HCT116 (cell line): ENCODE measurements at regions not wholly inside any gene's neighbourhood (a gene's known extent, or its start where the extent isn't known, plus 50 kb on each side); places are given as distances from the start of the nearest gene placed in this dataset.

Source experiments
- ATAC-seq: fragments of 200-7000 bp; cut with Tn5 transposase; 2 replicates; pipeline ENCODE4 v1.9.1; 2020; ENCODE audit warnings: mild to moderate bottlenecking, moderate library complexity
- BruUV-seq: library from RNA; stranded (reverse); fragments of 400-500 nt; replicated peaks from 2 replicates; lab custom pipeline; 2021; lab: Mats Ljungman, UMichigan
- CTCF ChIA-PET: fragments of 300-600 bp; sonication (Branson Sonifier 250); formaldehyde crosslinking; loops from one replicate; lab custom pipeline; 2021; ENCODE audit warnings: antibody characterized with exemption; lab: Charles Lee
- POLR2A ChIA-PET: fragments of 300-600, 350-600 bp; sonication (Branson Sonifier 250); formaldehyde crosslinking; loops from one replicate; lab custom pipeline; 2021; ENCODE audit warnings: antibody characterized with exemption; lab: Charles Lee
- RAD21 ChIA-PET, 2 experiments: fragments of 300-600 bp; sonication (Branson Sonifier 250); formaldehyde crosslinking; loops; one replicate each; lab custom pipeline; 2023; ENCODE audit warnings: low total read pairs in 2 of 2; ENCODE audit not compliant: uncharacterized antibody in 2 of 2, unreplicated experiment in 2 of 2, low non-redundant PET in 1 of 2; lab: Charles Lee
- DNase-seq: peaks from one replicate; pipeline ENCODE4 v3.0.0-alpha.2; 2010; ENCODE audit warnings: low read depth, low spot score
- H2AFZ ChIP-seq: fragments of 200-600 bp; shearing (Covaris generic), sonication (generic); 2 replicates; pipeline ENCODE4 v1.6.1; 2017; ENCODE audit warnings: low read depth, mixed run types, mixed read lengths, antibody characterized with exemption, low read length; ENCODE audit not compliant: poor library complexity, severe bottlenecking
- H3K27ac ChIP-seq: 2 replicates; pipeline ENCODE4 v1.5.1; 2012; ENCODE audit warnings: low read depth, low read length
- H3K27me3 ChIP-seq: fragments of 200-600 bp; sonication (generic); 2 replicates; pipeline ENCODE4 v1.6.1; 2016; ENCODE audit warnings: mixed run types, low read length, mixed read lengths; ENCODE audit not compliant: insufficient read depth
- H3K36me3 ChIP-seq, 2 experiments: fragments of 200-500 bp in 1 of 2; fragments of 200-600 bp in 1 of 2; sonication (Bioruptor generic) in 1 of 2; sonication (generic) in 1 of 2; 2 replicates each; pipeline versions ENCODE4 v1.5.1 to v1.6.1; 2014 to 2016; ENCODE audit warnings: low read length in 2 of 2, inconsistent platforms in 1 of 2, mixed read lengths in 1 of 2, mixed run types in 1 of 2; ENCODE audit not compliant: insufficient read depth in 2 of 2, control insufficient read depth in 1 of 2
- H3K4me1 ChIP-seq, 2 experiments: fragments of 200-600 bp in 1 of 2; sonication (generic) in 1 of 2; 2 replicates each; pipeline versions ENCODE4 v1.5.1 to v1.6.1; 2012 to 2017; ENCODE audit warnings: low read length in 2 of 2, inconsistent platforms in 1 of 2, mild to moderate bottlenecking in 1 of 2, mixed read lengths in 1 of 2, mixed run types in 1 of 2, moderate library complexity in 1 of 2; ENCODE audit not compliant: insufficient read depth in 2 of 2, control insufficient read depth in 1 of 2
- H3K4me2 ChIP-seq: fragments of 200-600 bp; sonication (generic); 2 replicates; pipeline ENCODE4 v1.6.1; 2017; ENCODE audit warnings: mixed run types, low read length, mixed read lengths
- H3K4me3 ChIP-seq, 2 experiments: fragments of 200-600 bp in 1 of 2; sonication (generic) in 1 of 2; replicated peaks in 1 of 2; 2 replicates each; pipeline ENCODE4 v1.5.1; 2011 to 2016; ENCODE audit warnings: low read length in 2 of 2, control low read depth in 1 of 2, low read depth in 1 of 2, mild to moderate bottlenecking in 1 of 2, mixed read lengths in 1 of 2, mixed run types in 1 of 2
- H3K79me2 ChIP-seq: fragments of 200-600 bp; sonication (generic); 2 replicates; pipeline ENCODE4 v1.6.1; 2017; ENCODE audit warnings: mild to moderate bottlenecking, mixed run types, low read length, moderate library complexity, mixed read lengths; ENCODE audit not compliant: insufficient read depth
- H3K9ac ChIP-seq: fragments of 200-600 bp; sonication (generic); 2 replicates; pipeline ENCODE4 v1.6.1; 2016; ENCODE audit warnings: low read length, mixed read lengths
- H3K9me2 ChIP-seq: fragments of 200-600 bp; sonication (generic), shearing (Covaris generic); 2 replicates; pipeline ENCODE4 v1.6.1; 2017; ENCODE audit warnings: mixed run types, mild to moderate bottlenecking, moderate library complexity; ENCODE audit not compliant: insufficient read depth
- H3K9me3 ChIP-seq, 2 experiments: fragments of 200-500 bp in 1 of 2; fragments of 200-600 bp in 1 of 2; sonication (Bioruptor generic) in 1 of 2; sonication (generic) in 1 of 2; 2 replicates each; pipeline ENCODE4 v1.6.1; 2014 to 2017; ENCODE audit warnings: low read length in 2 of 2, mixed read lengths in 2 of 2, inconsistent platforms in 1 of 2, low read depth in 1 of 2, mild to moderate bottlenecking in 1 of 2, mixed run types in 1 of 2, moderate library complexity in 1 of 2; ENCODE audit not compliant: control insufficient read depth in 1 of 2, insufficient read depth in 1 of 2
- H4K20me1 ChIP-seq: fragments of 200-600 bp; sonication (generic), shearing (Covaris generic); 2 replicates; pipeline ENCODE4 v1.6.1; 2017; ENCODE audit warnings: mixed run types, mild to moderate bottlenecking, moderate library complexity; ENCODE audit not compliant: insufficient read depth
- ATF3 ChIP-seq: IDR thresholded peaks from 2 replicates; pipeline ENCODE4 v1.6.1; 2012
- CTCF ChIP-seq, 3 experiments: fragments of 200-600 bp in 1 of 3; sonication (generic) in 1 of 3; IDR thresholded peaks in 2 of 3; conservative IDR thresholded peaks in 1 of 3; 2 replicates each; pipeline ENCODE4 v1.5.1; 2012 to 2017; ENCODE audit warnings: low read depth in 2 of 3, low read length in 2 of 3, antibody characterized with exemption in 1 of 3, borderline replicate concordance in 1 of 3, control low read depth in 1 of 3, mild to moderate bottlenecking in 1 of 3, mixed read lengths in 1 of 3, mixed run types in 1 of 3, moderate library complexity in 1 of 3; ENCODE audit not compliant: insufficient read depth in 1 of 3
- RAD21 ChIP-seq: IDR thresholded peaks from 2 replicates; pipeline ENCODE4 v1.6.1; 2012; ENCODE audit warnings: low read depth, mild to moderate bottlenecking
- REST ChIP-seq: IDR thresholded peaks from 2 replicates; pipeline ENCODE4 v1.6.1; 2012; ENCODE audit warnings: low read depth
- intact Hi-C: fragments of 100-400 bp; cut with micrococcal nuclease; formaldehyde crosslinking; loops from 2 replicates; pipeline ENCODE4 v1.10.0; 2022

GRCh38 chr2:198930170-198930569 is 527.6 kb downstream of the SATB2 start:
- TF ChIP-seq CTCF (IDR thresholded peaks at IDR 0.05 in 2 of 3, conservative IDR thresholded peaks at IDR 0.05 in 1 of 3; ENCODE audit: borderline replicate concordance in 1 of 3, insufficient read depth in 1 of 3, low read depth in 2 of 3, low read length in 2 of 3) (peak in 1 of 3 experiments; percentile 28; a peak in 3 of 6 replicates), RAD21 (peak; percentile 27; the same call in 1 of the 2 replicates), ATF3 (no peak), REST (no peak)
- H3K4me1 ChIP-seq, result no peaks in the 10 kb centered on the region
- H3K9me2 ChIP-seq, result no peaks in the 10 kb centered on the region
- intact Hi-C loops, result no loop called here
- H3K4me2 ChIP-seq, result no peak overlapping the region
- ATAC-seq (no peak), DNase-seq (no peak)
- H3K36me3 ChIP-seq, result no peaks in the 10 kb centered on the region
- H3K27me3 ChIP-seq, result no peaks in the 10 kb centered on the region; the same call in 1 of the 2 replicates
- no peaks in the 10 kb centered on the region for H3K79me2 ChIP-seq
- BruUV-seq, result no TSS peak
- H3K27ac ChIP-seq, result no peak overlapping the region
- no peak overlapping the region for H2AFZ ChIP-seq
- no peaks in the 10 kb centered on the region for H3K9me3 ChIP-seq
- POLR2A ChIA-PET, result no interaction called here
- RAD21 ChIA-PET, result no interaction called here
- no peak overlapping the region for H3K9ac ChIP-seq
- H4K20me1 ChIP-seq, result no peaks in the 10 kb centered on the region
- CTCF ChIA-PET, result no interaction called here
- H3K4me3 ChIP-seq, result no peak overlapping the region
